Activated CD4-positive, CD25-positive, alpha-beta regulatory T cell treated with anti-CD3 and anti-CD28 coated beads, Interleukin-2, amount 50 U/mL, for 72 hours (primary cell): ENCODE measurements at regions not wholly inside any gene's neighbourhood (a gene's known extent, or its start where the extent isn't known, plus 50 kb on each side); places are given as distances from the start of the nearest gene placed in this dataset.
"Not testable (repeated sequence)": the region's sequence is repeated elsewhere in the genome, so short reads cannot be mapped to it uniquely, and the experiment has no call there.

ENCODE experiments used
- DNase-seq: peaks from one replicate; pipeline ENCODE4 v3.0.0; 2021

- no peak for DNase-seq
Measured at GRCh38 chr6:49370518-49370917, 92.5 kb downstream of the MMUT start.

- peak; percentile 28 for DNase-seq
Measured at GRCh38 chr6:49366539-49366938, 96.5 kb downstream of the MMUT start.

GRCh38 chr6:49348561-49348960, 114.5 kb downstream of the MMUT start:
- DNase-seq: no peak

- no peak for DNase-seq
Measured at GRCh38 chr6:49342410-49342809, 120.6 kb downstream of the MMUT start.

GRCh38 chr6:49341869-49342268, 121.2 kb downstream of the MMUT start:
- no peak for DNase-seq

GRCh38 chr6:49339096-49339495, 124.0 kb downstream of the MMUT start:
- no peak for DNase-seq

GRCh38 chr6:49336514-49337131, 126.4 kb downstream of the MMUT start:
- no peak for DNase-seq

GRCh38 chr6:49333345-49334125, 129.5 kb downstream of the MMUT start:
- DNase-seq: no peak

- no peak for DNase-seq
Measured at GRCh38 chr6:49332781-49333180, 130.3 kb downstream of the MMUT start.

- DNase-seq: no peak
Measured at GRCh38 chr6:49329186-49329585, 133.9 kb downstream of the MMUT start.

GRCh38 chr6:49328051-49328744, 134.9 kb downstream of the MMUT start:
- no peak for DNase-seq

- DNase-seq: no peak
Measured at GRCh38 chr6:49327571-49327970, 135.5 kb downstream of the MMUT start.

- no peak for DNase-seq
Measured at GRCh38 chr6:49327005-49327404, 136.0 kb downstream of the MMUT start.

GRCh38 chr6:49326347-49326746, 136.7 kb downstream of the MMUT start:
- no peak for DNase-seq

GRCh38 chr6:49325891-49326290, 137.2 kb downstream of the MMUT start:
- DNase-seq: no peak

- DNase-seq: no peak
Measured at GRCh38 chr6:49322861-49323260, 140.2 kb downstream of the MMUT start.

- no peak for DNase-seq
Measured at GRCh38 chr6:49321561-49322072, 141.4 kb downstream of the MMUT start.

- no peak for DNase-seq
Measured at GRCh38 chr6:49305010-49305409, 158.0 kb downstream of the MMUT start.

GRCh38 chr6:49304393-49304792, 158.7 kb downstream of the MMUT start:
- DNase-seq: not testable (repeated sequence)

- DNase-seq: no peak
Measured at GRCh38 chr6:49300911-49301310, 162.1 kb downstream of the MMUT start.

- no peak for DNase-seq
Measured at GRCh38 chr6:49300443-49300842, 162.6 kb downstream of the MMUT start.

- DNase-seq: no peak
Measured at GRCh38 chr6:49299279-49299678, 163.8 kb downstream of the MMUT start.

GRCh38 chr6:49284180-49284579, 178.9 kb downstream of the MMUT start:
- DNase-seq: no peak
